H1 (cell line): ENCODE measurements at regions not wholly inside any gene's neighbourhood (a gene's known extent, or its start where the extent isn't known, plus 50 kb on each side); places are given as distances from the start of the nearest gene placed in this dataset.

Experiments
- JUN ChIP-seq: IDR thresholded peaks from 2 replicates; pipeline ENCODE4 v1.6.1; 2011; ENCODE audit warnings: low read depth, mild to moderate bottlenecking, improper control_type of control experiment, low read length
- POLR2A ChIP-seq, 2 experiments: IDR thresholded peaks; 1 replicate in 1 of 2; 2 replicates in 1 of 2; pipeline ENCODE4 v1.6.1; 2011; ENCODE audit warnings: low read depth in 2 of 2, low read length in 2 of 2, mild to moderate bottlenecking in 2 of 2; ENCODE audit errors: control extremely low read depth in 1 of 2

GRCh38 chr10:65788271-65788670 lies 1137.6 kb upstream of the LRRTM3 start (continued):
- no peak for TF ChIP-seq JUN
- TF ChIP-seq POLR2A (IDR thresholded peaks at IDR 0.05; ENCODE audit: control extremely low read depth in 1 of 2, low read depth in 2 of 2, low read length in 2 of 2) = no peak
- TF ChIP-seq, all 59 proteins: peak for 0
